CD4-positive, alpha-beta T cell (primary cell): ENCODE measurements at regions not wholly inside any gene's neighbourhood (a gene's known extent, or its start where the extent isn't known, plus 50 kb on each side); places are given as distances from the start of the nearest gene placed in this dataset.

Source experiments
- ATAC-seq: fragments of 200-7000 bp; cut with Tn5 transposase; one replicate; pipeline ENCODE4 v1.10.0; 2022; ENCODE audit warnings: mild to moderate bottlenecking; ENCODE audit not compliant: poor library complexity
- CTCF ChIA-PET: fragments of 350-600 bp; sonication (Branson Sonifier 250); formaldehyde crosslinking; loops from one replicate; lab custom pipeline; 2021; ENCODE audit warnings: antibody characterized with exemption, inconsistent platforms; lab: Charles Lee
- POLR2A ChIA-PET: fragments of 350-600 bp; sonication (Branson Sonifier 250); formaldehyde crosslinking; loops from one replicate; lab custom pipeline; 2021; ENCODE audit warnings: antibody characterized with exemption, inconsistent platforms; lab: Charles Lee
- DNase-seq, 14 experiments: peaks; one replicate each; pipeline ENCODE4 v3.0.0-alpha.2; 2013 to 2020; ENCODE audit warnings: mixed read lengths in 2 of 14
- H3K27ac ChIP-seq, 2 donors: one replicate each; pipeline versions ENCODE4 v1.5.1 to v1.7.0; 2013; ENCODE audit warnings: low read length in 2 of 2, low read depth in 1 of 2, mild to moderate bottlenecking in 1 of 2
- H3K27me3 ChIP-seq, 2 experiments: 1 replicate in 1 of 2; 2 replicates in 1 of 2; pipeline versions ENCODE4 v1.6.1 to v1.7.0; 2013; ENCODE audit warnings: low read length in 2 of 2, control low read depth in 1 of 2, mild to moderate bottlenecking in 1 of 2, moderate library complexity in 1 of 2; ENCODE audit not compliant: insufficient read depth in 2 of 2, control insufficient read depth in 1 of 2
- H3K36me3 ChIP-seq: one replicate; pipeline ENCODE4 v1.6.1; 2013; ENCODE audit warnings: low read length, control low read depth; ENCODE audit not compliant: insufficient read depth
- H3K4me1 ChIP-seq: one replicate; pipeline ENCODE4 v1.6.1; 2013; ENCODE audit warnings: low read length, control low read depth; ENCODE audit not compliant: insufficient read depth
- H3K4me3 ChIP-seq: one replicate; pipeline ENCODE4 v1.5.1; 2013; ENCODE audit warnings: mild to moderate bottlenecking, low read length, moderate library complexity
- H3K9me3 ChIP-seq, 2 experiments: 1 replicate in 1 of 2; 2 replicates in 1 of 2; pipeline versions ENCODE4 v1.6.1 to v1.7.0; 2013; ENCODE audit warnings: low read length in 2 of 2, mild to moderate bottlenecking in 2 of 2, control low read depth in 1 of 2, moderate library complexity in 1 of 2; ENCODE audit not compliant: control insufficient read depth in 1 of 2, insufficient read depth in 1 of 2
- H3K27ac Mint-ChIP-seq: one replicate; pipeline ENCODE4 v1.8.0; 2020; ENCODE audit warnings: mixed read lengths
- H3K27me3 Mint-ChIP-seq: one replicate; pipeline ENCODE4 v1.8.0; 2021; ENCODE audit warnings: mixed read lengths
- H3K36me3 Mint-ChIP-seq: one replicate; pipeline ENCODE4 v1.8.0; 2021; ENCODE audit warnings: low read depth, mixed read lengths
- H3K4me1 Mint-ChIP-seq: one replicate; pipeline ENCODE4 v1.8.0; 2021; ENCODE audit warnings: low read depth, mixed read lengths
- H3K4me3 Mint-ChIP-seq: one replicate; pipeline ENCODE4 v1.8.0; 2020; ENCODE audit warnings: mild to moderate bottlenecking, mixed read lengths
- H3K9me3 Mint-ChIP-seq: one replicate; pipeline ENCODE4 v1.8.0; 2020; ENCODE audit warnings: mixed read lengths
- CTCF ChIP-seq: fragments of 200-600 bp; IDR thresholded peaks from one replicate; pipeline ENCODE4 v1.8.0; 2022; ENCODE audit warnings: antibody characterized with exemption, mild to moderate bottlenecking
- intact Hi-C, 2 experiments: fragments of 100-400 bp; cut with DNase I in 1 of 2; cut with micrococcal nuclease in 1 of 2; formaldehyde crosslinking; loops; one replicate each; pipeline versions ENCODE4 v1.15.1 to v1.9.0; 2023 to 2025; cut with DNase I, micrococcal nuclease

- CTCF ChIA-PET, result no interaction called here
- no peak for DNase-seq
- no peaks in the 10 kb centered on the region for H3K4me1 Mint-ChIP-seq
- Histone ChIP-seq H3K27me3 (no peaks in the 10 kb centered on the region), H3K36me3 (no peaks in the 10 kb centered on the region), H3K4me1 (no peaks in the 10 kb centered on the region), H3K4me3 (no peak overlapping the region), H3K9me3 (no peaks in the 10 kb centered on the region), H3K27ac (no peak overlapping the region)
- no peaks in the 10 kb centered on the region for H3K36me3 Mint-ChIP-seq
- no peaks in the 10 kb centered on the region for H3K9me3 Mint-ChIP-seq
- no peak for ATAC-seq
- H3K27ac Mint-ChIP-seq, result no peak overlapping the region
- no peak for TF ChIP-seq CTCF
- peaks cover 10% of the 10 kb centered on the region for H3K27me3 Mint-ChIP-seq
- no peak overlapping the region for H3K4me3 Mint-ChIP-seq
- intact Hi-C loops, result no loop called here
- POLR2A ChIA-PET, result no interaction called here
Observed at GRCh38 chr1:57632401-57632800, 208.5 kb upstream of the DAB1 start.

- Histone ChIP-seq H3K27ac (no peak overlapping the region), H3K4me3 (no peak overlapping the region), H3K27me3 (no peaks in the 10 kb centered on the region), H3K4me1 (no peaks in the 10 kb centered on the region), H3K9me3 (no peaks in the 10 kb centered on the region), H3K36me3 (no peaks in the 10 kb centered on the region)
- ATAC-seq (no peak), DNase-seq (no peak)
- H3K4me1 Mint-ChIP-seq, result no peaks in the 10 kb centered on the region
- TF ChIP-seq CTCF, result no peak
- intact Hi-C loops, result no loop called here
- no peaks in the 10 kb centered on the region for H3K36me3 Mint-ChIP-seq
- H3K27ac Mint-ChIP-seq, result no peak overlapping the region
- ChIA-PET CTCF (no interaction called here), POLR2A (no interaction called here)
- no peaks in the 10 kb centered on the region for H3K9me3 Mint-ChIP-seq
- H3K4me3 Mint-ChIP-seq, result no peak overlapping the region
- H3K27me3 Mint-ChIP-seq, result no peaks in the 10 kb centered on the region
Observed at GRCh38 chr1:57627612-57628011, 203.8 kb upstream of the DAB1 start.

GRCh38 chr1:57623791-57624538, 200.1 kb upstream of the DAB1 start:
- no peaks in the 10 kb centered on the region for H3K9me3 Mint-ChIP-seq
- no peak overlapping the region for H3K27ac ChIP-seq
- H3K36me3 Mint-ChIP-seq, result no peaks in the 10 kb centered on the region
- H3K27ac Mint-ChIP-seq, result no peak overlapping the region
- CTCF ChIA-PET, result no interaction called here
- H3K36me3 ChIP-seq, result no peaks in the 10 kb centered on the region
- no peaks in the 10 kb centered on the region for H3K4me1 ChIP-seq
- ATAC-seq (no peak), DNase-seq (no peak)
- no peak overlapping the region for H3K4me3 ChIP-seq
- no peak overlapping the region for H3K4me3 Mint-ChIP-seq
- no peaks in the 10 kb centered on the region for H3K4me1 Mint-ChIP-seq
- POLR2A ChIA-PET, result no interaction called here
- intact Hi-C loops, result no loop called here
- no peaks in the 10 kb centered on the region for H3K27me3 Mint-ChIP-seq
- no peak for TF ChIP-seq CTCF
- no peaks in the 10 kb centered on the region for H3K27me3 ChIP-seq
- H3K9me3 ChIP-seq, result no peaks in the 10 kb centered on the region
